Mesothelial cell of epicardium (in vitro differentiated cells): ENCODE measurements at regions not wholly inside any gene's neighbourhood (a gene's known extent, or its start where the extent isn't known, plus 50 kb on each side); places are given as distances from the start of the nearest gene placed in this dataset.

Experiments
- DNase-seq, 2 experiments: peaks; one replicate each; pipeline ENCODE4 v3.0.0; 2021; ENCODE audit warnings: low spot score in 2 of 2; ENCODE audit not compliant: unreplicated experiment in 2 of 2
- H3K27ac Mint-ChIP-seq: 2 replicates; pipeline ENCODE4 v1.8.0; 2021; ENCODE audit warnings: mixed read lengths
- H3K27me3 Mint-ChIP-seq: 2 replicates; pipeline ENCODE4 v1.8.0; 2021; ENCODE audit warnings: low read depth, mixed read lengths
- H3K36me3 Mint-ChIP-seq: 2 replicates; pipeline ENCODE4 v1.8.0; 2021; ENCODE audit warnings: mixed read lengths
- H3K4me1 Mint-ChIP-seq: 2 replicates; pipeline ENCODE4 v1.8.0; 2021; ENCODE audit warnings: mixed read lengths
- H3K4me3 Mint-ChIP-seq: 2 replicates; pipeline ENCODE4 v1.8.0; 2021; ENCODE audit warnings: mild to moderate bottlenecking, moderate library complexity, mixed read lengths
- H3K9me3 Mint-ChIP-seq: 2 replicates; pipeline ENCODE4 v1.8.0; 2021; ENCODE audit warnings: mixed read lengths
- TF ChIP-seq, protein P1 (sequence below): fragments of 200-600 bp; sonication (generic); IDR thresholded peaks from one replicate; pipeline ENCODE4 v1.5.0; 2021; ENCODE audit warnings: antibody characterized with exemption; ENCODE audit not compliant: unreplicated experiment

GRCh38 chr4:1516881-1517480 is 110.7 kb upstream of the NKX1-1 start:
- H3K27ac Mint-ChIP-seq, result no peak overlapping the region

DNA sequence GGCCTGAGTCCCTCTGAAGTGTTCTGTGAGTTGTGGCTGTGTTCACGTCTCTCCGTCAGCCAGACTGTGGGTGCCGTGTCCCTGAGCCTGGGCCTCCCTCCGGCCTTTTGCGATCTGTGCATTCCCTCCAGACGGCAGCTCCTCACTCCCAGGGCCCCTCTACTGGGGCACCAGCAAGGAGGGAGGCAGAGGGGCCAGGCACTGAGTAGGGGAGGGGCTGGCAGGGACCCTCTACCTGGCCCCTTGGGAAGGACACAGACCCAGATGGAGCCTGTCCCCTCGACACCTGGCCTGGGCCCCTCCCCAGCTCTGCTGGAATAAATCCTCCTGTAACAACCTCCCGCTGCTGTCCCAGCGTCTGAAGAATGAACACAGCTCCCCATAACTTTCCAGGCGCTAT is 110.0 kb upstream of the NKX1-1 start:
- Mint-ChIP-seq H3K36me3 (no peaks in the 10 kb centered on the region), H3K9me3 (no peaks in the 10 kb centered on the region), H3K4me1 (peaks cover 10% of the 10 kb centered on the region), H3K27ac (no peak overlapping the region), H3K27me3 (peaks cover 25% of the 10 kb centered on the region), H3K4me3 (no peak overlapping the region)
- peak in 1 of 2 experiments; percentile 14 for DNase-seq
- TF ChIP-seq, protein P1, sequence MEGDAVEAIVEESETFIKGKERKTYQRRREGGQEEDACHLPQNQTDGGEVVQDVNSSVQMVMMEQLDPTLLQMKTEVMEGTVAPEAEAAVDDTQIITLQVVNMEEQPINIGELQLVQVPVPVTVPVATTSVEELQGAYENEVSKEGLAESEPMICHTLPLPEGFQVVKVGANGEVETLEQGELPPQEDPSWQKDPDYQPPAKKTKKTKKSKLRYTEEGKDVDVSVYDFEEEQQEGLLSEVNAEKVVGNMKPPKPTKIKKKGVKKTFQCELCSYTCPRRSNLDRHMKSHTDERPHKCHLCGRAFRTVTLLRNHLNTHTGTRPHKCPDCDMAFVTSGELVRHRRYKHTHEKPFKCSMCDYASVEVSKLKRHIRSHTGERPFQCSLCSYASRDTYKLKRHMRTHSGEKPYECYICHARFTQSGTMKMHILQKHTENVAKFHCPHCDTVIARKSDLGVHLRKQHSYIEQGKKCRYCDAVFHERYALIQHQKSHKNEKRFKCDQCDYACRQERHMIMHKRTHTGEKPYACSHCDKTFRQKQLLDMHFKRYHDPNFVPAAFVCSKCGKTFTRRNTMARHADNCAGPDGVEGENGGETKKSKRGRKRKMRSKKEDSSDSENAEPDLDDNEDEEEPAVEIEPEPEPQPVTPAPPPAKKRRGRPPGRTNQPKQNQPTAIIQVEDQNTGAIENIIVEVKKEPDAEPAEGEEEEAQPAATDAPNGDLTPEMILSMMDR, result no peak

More at GRCh38 chr4:1516881-1517480, 110.7 kb upstream of the NKX1-1 start:
- no peak overlapping the region for H3K4me3 Mint-ChIP-seq
- H3K36me3 Mint-ChIP-seq, result no peaks in the 10 kb centered on the region
- TF ChIP-seq, protein P1, result no peak
- H3K9me3 Mint-ChIP-seq, result no peaks in the 10 kb centered on the region
- peak in 1 of 2 experiments; percentile 17 for DNase-seq
- peaks cover 10% of the 10 kb centered on the region for H3K4me1 Mint-ChIP-seq
- H3K27me3 Mint-ChIP-seq, result peaks cover 28% of the 10 kb centered on the region

GRCh38 chr4:1515763-1516162 is 109.5 kb upstream of the NKX1-1 start:
- H3K9me3 Mint-ChIP-seq, result no peaks in the 10 kb centered on the region
- no peak for DNase-seq
- H3K4me1 Mint-ChIP-seq, result peaks cover 10% of the 10 kb centered on the region
- no peaks in the 10 kb centered on the region for H3K36me3 Mint-ChIP-seq
- peaks cover 27% of the 10 kb centered on the region for H3K27me3 Mint-ChIP-seq
- H3K27ac Mint-ChIP-seq, result no peak overlapping the region
- TF ChIP-seq, protein P1, result no peak
- H3K4me3 Mint-ChIP-seq, result no peak overlapping the region

DNA sequence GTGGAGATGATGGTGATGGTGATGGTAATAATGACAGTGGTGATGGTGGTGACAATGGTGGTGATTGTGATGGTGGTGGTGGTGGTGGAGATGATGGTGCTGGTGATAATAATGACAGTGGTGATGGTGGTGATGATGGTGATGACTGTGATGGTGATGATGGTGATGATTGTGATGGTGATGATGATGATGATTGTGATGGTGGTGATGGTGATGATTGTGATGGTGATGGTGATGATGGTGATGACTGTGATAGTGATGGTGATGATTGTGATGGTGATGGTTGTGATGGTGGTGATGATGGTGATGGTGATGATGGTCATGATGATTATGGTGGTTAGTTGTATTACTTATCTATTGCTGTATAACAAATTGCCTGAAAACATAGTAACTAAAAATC is 108.9 kb upstream of the NKX1-1 start:
- H3K27me3 Mint-ChIP-seq, result peaks cover 32% of the 10 kb centered on the region
- no peaks in the 10 kb centered on the region for H3K9me3 Mint-ChIP-seq
- no peak overlapping the region for H3K4me3 Mint-ChIP-seq
- DNase-seq, result no peak
- H3K27ac Mint-ChIP-seq, result no peak overlapping the region
- H3K4me1 Mint-ChIP-seq, result peaks cover 10% of the 10 kb centered on the region
- TF ChIP-seq, protein P1, result no peak
- no peaks in the 10 kb centered on the region for H3K36me3 Mint-ChIP-seq

DNA sequence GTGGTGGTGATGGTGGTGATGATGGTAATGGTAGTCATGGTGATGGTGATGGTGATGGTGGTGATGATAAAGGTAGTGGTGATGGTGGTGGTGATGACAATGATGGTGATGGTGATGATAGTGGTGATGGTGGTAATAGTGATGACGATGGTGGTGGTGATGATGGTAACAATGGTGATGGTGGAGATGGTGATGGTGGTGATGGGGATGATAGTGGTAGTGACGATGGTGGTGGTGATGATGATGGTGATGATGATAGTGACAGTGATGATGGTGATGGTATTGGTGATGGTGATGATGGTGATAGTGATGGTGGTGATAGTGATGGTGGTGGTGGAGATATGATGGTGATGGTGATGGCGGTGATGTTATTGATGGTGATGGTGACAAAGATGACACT is 108.4 kb upstream of the NKX1-1 start:
- H3K4me1 Mint-ChIP-seq, result peaks cover 8% of the 10 kb centered on the region
- H3K4me3 Mint-ChIP-seq, result no peak overlapping the region
- H3K36me3 Mint-ChIP-seq, result no peaks in the 10 kb centered on the region
- no peak overlapping the region for H3K27ac Mint-ChIP-seq
- peaks cover 36% of the 10 kb centered on the region for H3K27me3 Mint-ChIP-seq
- DNase-seq, result no peak
- H3K9me3 Mint-ChIP-seq, result no peaks in the 10 kb centered on the region
- TF ChIP-seq, protein P1, result no peak
